Sigmoid colon (tissue), 4 donors: ENCODE measurements at regions not wholly inside any gene's neighbourhood (a gene's known extent, or its start where the extent isn't known, plus 50 kb on each side); places are given as distances from the start of the nearest gene placed in this dataset.

ENCODE experiments used
- EP300 ChIP-seq, 4 donors: sonication (generic); formaldehyde crosslinking; IDR thresholded peaks; one replicate each; pipeline ENCODE4 v1.6.1; 2017; ENCODE audit warnings: antibody characterized with exemption in 4 of 4
- POLR2A ChIP-seq, 2 donors: fragments of 450-650 bp; IDR thresholded peaks; one replicate each; pipeline ENCODE4 v1.6.1; 2016; ENCODE audit warnings: antibody characterized with exemption in 2 of 2, mild to moderate bottlenecking in 2 of 2, moderate library complexity in 2 of 2
- POLR2AphosphoS5 ChIP-seq, 4 donors: sonication (generic); formaldehyde crosslinking; IDR thresholded peaks; one replicate each; pipeline ENCODE4 v1.6.1; 2017; ENCODE audit warnings: antibody characterized with exemption in 4 of 4
- TF ChIP-seq, protein P1 (sequence below), 4 experiments: fragments of 450-650 bp in 3 of 4; fragments of 200-600 bp in 1 of 4; IDR thresholded peaks; one replicate each; pipeline ENCODE4 v1.5.1; 2016 to 2019; ENCODE audit warnings: antibody characterized with exemption in 4 of 4, mild to moderate bottlenecking in 3 of 4, moderate library complexity in 2 of 4

GRCh38 chr9:106449336-106449927 is 413.5 kb upstream of the ZNF462 start:
- TF ChIP-seq, protein P1, sequence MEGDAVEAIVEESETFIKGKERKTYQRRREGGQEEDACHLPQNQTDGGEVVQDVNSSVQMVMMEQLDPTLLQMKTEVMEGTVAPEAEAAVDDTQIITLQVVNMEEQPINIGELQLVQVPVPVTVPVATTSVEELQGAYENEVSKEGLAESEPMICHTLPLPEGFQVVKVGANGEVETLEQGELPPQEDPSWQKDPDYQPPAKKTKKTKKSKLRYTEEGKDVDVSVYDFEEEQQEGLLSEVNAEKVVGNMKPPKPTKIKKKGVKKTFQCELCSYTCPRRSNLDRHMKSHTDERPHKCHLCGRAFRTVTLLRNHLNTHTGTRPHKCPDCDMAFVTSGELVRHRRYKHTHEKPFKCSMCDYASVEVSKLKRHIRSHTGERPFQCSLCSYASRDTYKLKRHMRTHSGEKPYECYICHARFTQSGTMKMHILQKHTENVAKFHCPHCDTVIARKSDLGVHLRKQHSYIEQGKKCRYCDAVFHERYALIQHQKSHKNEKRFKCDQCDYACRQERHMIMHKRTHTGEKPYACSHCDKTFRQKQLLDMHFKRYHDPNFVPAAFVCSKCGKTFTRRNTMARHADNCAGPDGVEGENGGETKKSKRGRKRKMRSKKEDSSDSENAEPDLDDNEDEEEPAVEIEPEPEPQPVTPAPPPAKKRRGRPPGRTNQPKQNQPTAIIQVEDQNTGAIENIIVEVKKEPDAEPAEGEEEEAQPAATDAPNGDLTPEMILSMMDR (IDR thresholded peaks at IDR 0.05), result no peak
- TF ChIP-seq POLR2A (IDR thresholded peaks at IDR 0.05) (no peak), EP300 (IDR thresholded peaks at IDR 0.05) (no peak), POLR2AphosphoS5 (IDR thresholded peaks at IDR 0.05) (peak in 2 of 4 donors; percentile 25 to 56)
